ENCODE measurements at regions not wholly inside any gene's neighbourhood (a gene's known extent, or its start where the extent isn't known, plus 50 kb on each side); places are given as distances from the start of the nearest gene placed in this dataset.

GRCh38 chr1:229107304-229107815 is 163.6 kb upstream of the RAB4A start:
- Histone ChIP-seq H3K27ac (ENCODE audit: insufficient read depth in 1 of 2, low read depth in 1 of 2, low read length in 2 of 2, poor library complexity in 1 of 2, severe bottlenecking in 2 of 2) (no peak overlapping the region), H3K9me3 (ENCODE audit: control extremely low read depth in 1 of 5, control insufficient read depth in 4 of 5, insufficient read depth in 2 of 5, low read depth in 1 of 5, low read length in 4 of 5) (no peaks in the 10 kb centered on the region), H3K4me1 (ENCODE audit: control extremely low read depth in 1 of 4, control insufficient read depth in 4 of 4, insufficient read depth in 4 of 4, low read length in 3 of 4) (peaks cover 0 to 10% (median 0%) of the 10 kb centered on the region in 4 experiments), H3K36me3 (ENCODE audit: control insufficient read depth in 4 of 4, insufficient read depth in 4 of 4, low read length in 3 of 4) (no peaks in the 10 kb centered on the region), H3K27me3 (replicated peaks in 2 of 5; ENCODE audit: control insufficient read depth in 4 of 5, insufficient read depth in 5 of 5, low read length in 4 of 5) (peaks cover 0 to 2% (median 0%) of the 10 kb centered on the region in 5 experiments), H3K4me3 (ENCODE audit: control insufficient read depth in 1 of 7, extremely low read depth in 1 of 7, insufficient read depth in 4 of 7, low read depth in 2 of 7, low read length in 6 of 7) (no peak overlapping the region)
- 93% methylated on average over 3 of the region's 6 CpGs for WGBS (ENCODE audit: insufficient coverage)
- no peak for DNase-seq
- ChIA-PET CTCF (interaction anchor here (0.6 kb wide), 1 partner anchor 16 kb away, joined by 3 read pairs; no protein-coding TSS in a partner anchor), POLR2A (no interaction called here)

GRCh38 chr1:229107972-229108371 is 162.9 kb upstream of the RAB4A start:
- Histone ChIP-seq H3K36me3 (ENCODE audit: control insufficient read depth in 4 of 4, insufficient read depth in 4 of 4, low read length in 3 of 4) (no peaks in the 10 kb centered on the region), H3K27ac (ENCODE audit: insufficient read depth in 1 of 2, low read depth in 1 of 2, low read length in 2 of 2, poor library complexity in 1 of 2, severe bottlenecking in 2 of 2) (no peak overlapping the region), H3K4me3 (ENCODE audit: control insufficient read depth in 1 of 7, extremely low read depth in 1 of 7, insufficient read depth in 4 of 7, low read depth in 2 of 7, low read length in 6 of 7) (no peak overlapping the region), H3K9me3 (ENCODE audit: control extremely low read depth in 1 of 5, control insufficient read depth in 4 of 5, insufficient read depth in 2 of 5, low read depth in 1 of 5, low read length in 4 of 5) (no peaks in the 10 kb centered on the region), H3K4me1 (ENCODE audit: control extremely low read depth in 1 of 4, control insufficient read depth in 4 of 4, insufficient read depth in 4 of 4, low read length in 3 of 4) (peaks cover 0 to 10% (median 0%) of the 10 kb centered on the region in 4 experiments), H3K27me3 (replicated peaks in 2 of 5; ENCODE audit: control insufficient read depth in 4 of 5, insufficient read depth in 5 of 5, low read length in 4 of 5) (peaks cover 0 to 2% (median 0%) of the 10 kb centered on the region in 5 experiments)
- ChIA-PET CTCF (interaction anchor here (1.2 kb wide), 1 partner anchor 9 kb away, joined by 4 read pairs; no protein-coding TSS in a partner anchor), POLR2A (no interaction called here)
- DNase-seq: no peak
- WGBS (ENCODE audit: insufficient coverage): 100% methylated on average over 1 of the region's 2 CpGs

DNA sequence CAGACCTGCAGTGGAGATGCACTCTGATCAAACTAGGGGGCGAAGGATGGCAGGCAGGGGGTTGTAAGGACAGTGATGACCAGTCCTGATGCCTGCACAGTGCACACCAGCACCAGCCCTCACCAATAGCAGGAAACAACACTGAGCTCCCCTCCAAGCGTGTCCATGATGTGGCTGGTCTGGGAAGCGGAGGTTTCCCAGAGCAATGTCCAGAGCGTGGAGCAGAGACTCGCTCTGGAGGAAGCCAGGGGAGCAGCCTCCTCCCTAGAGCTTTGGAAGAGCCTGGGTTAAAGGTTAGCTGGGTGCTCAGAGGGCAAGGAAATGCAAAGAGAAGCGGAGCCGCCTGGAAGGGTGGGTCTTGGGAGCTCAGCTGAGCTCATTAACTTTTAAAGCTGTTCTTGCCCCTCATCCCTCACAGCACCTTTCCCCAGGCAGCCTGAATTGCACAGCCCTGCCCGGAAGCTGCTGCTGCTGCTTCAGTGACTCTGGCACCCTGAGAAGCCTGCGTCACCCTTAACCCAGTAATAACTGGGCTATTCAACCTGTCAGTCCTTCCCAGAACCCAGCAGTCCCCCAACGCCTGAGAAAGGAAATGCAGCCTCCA is 162.2 kb upstream of the RAB4A start:
- CTCF ChIA-PET: interaction anchor here (1.2 kb wide), 1 partner anchor 9 kb away, joined by 4 read pairs; no protein-coding TSS in a partner anchor
- 95% methylated on average over 10 of the region's 10 CpGs for WGBS (ENCODE audit: insufficient coverage)
- H3K27ac ChIP-seq (ENCODE audit: insufficient read depth in 1 of 2, low read depth in 1 of 2, low read length in 2 of 2, poor library complexity in 1 of 2, severe bottlenecking in 2 of 2): no peak overlapping the region
- peaks cover 0 to 2% (median 0%) of the 10 kb centered on the region in 5 experiments for H3K27me3 ChIP-seq (replicated peaks in 2 of 5; ENCODE audit: control insufficient read depth in 4 of 5, insufficient read depth in 5 of 5, low read length in 4 of 5)
- H3K36me3 ChIP-seq (ENCODE audit: control insufficient read depth in 4 of 4, insufficient read depth in 4 of 4, low read length in 3 of 4): no peaks in the 10 kb centered on the region
- no peak overlapping the region for H3K4me3 ChIP-seq (ENCODE audit: control insufficient read depth in 1 of 7, extremely low read depth in 1 of 7, insufficient read depth in 4 of 7, low read depth in 2 of 7, low read length in 6 of 7)
- no peaks in the 10 kb centered on the region for H3K9me3 ChIP-seq (ENCODE audit: control extremely low read depth in 1 of 5, control insufficient read depth in 4 of 5, insufficient read depth in 2 of 5, low read depth in 1 of 5, low read length in 4 of 5)
- POLR2A ChIA-PET: no interaction called here
- peaks cover 0 to 10% (median 0%) of the 10 kb centered on the region in 4 experiments for H3K4me1 ChIP-seq (ENCODE audit: control extremely low read depth in 1 of 4, control insufficient read depth in 4 of 4, insufficient read depth in 4 of 4, low read length in 3 of 4)
- DNase-seq: no peak

DNA sequence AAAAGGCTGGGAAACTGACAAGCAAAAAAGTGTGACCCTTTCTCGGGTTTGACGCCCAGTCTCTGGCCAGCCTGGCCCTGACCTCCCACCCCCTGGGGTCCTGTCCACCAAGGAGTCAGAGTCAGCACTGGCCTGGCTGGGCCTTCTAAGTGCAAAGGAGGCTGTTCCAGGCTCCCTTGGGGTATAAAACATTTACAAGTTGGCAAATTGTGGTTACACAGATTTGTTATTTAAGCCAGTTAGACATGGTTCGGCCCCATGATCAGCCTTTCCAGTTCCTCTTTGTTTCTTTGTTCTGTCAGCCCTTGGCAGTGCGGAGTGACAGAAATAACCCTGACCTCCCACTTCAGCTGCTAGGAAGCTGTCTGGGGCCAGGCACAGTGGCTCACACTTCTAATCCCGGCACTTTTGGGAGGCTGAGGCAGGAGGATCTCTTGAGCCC is 161.6 kb upstream of the RAB4A start:
- H3K4me1 ChIP-seq (ENCODE audit: control extremely low read depth in 1 of 4, control insufficient read depth in 4 of 4, insufficient read depth in 4 of 4, low read length in 3 of 4): peaks cover 0 to 10% (median 2%) of the 10 kb centered on the region in 4 experiments
- no peak overlapping the region for H3K27ac ChIP-seq (ENCODE audit: insufficient read depth in 1 of 2, low read depth in 1 of 2, low read length in 2 of 2, poor library complexity in 1 of 2, severe bottlenecking in 2 of 2)
- peaks cover 0 to 2% (median 0%) of the 10 kb centered on the region in 5 experiments for H3K27me3 ChIP-seq (replicated peaks in 2 of 5; ENCODE audit: control insufficient read depth in 4 of 5, insufficient read depth in 5 of 5, low read length in 4 of 5)
- H3K36me3 ChIP-seq (ENCODE audit: control insufficient read depth in 4 of 4, insufficient read depth in 4 of 4, low read length in 3 of 4): no peaks in the 10 kb centered on the region
- H3K4me3 ChIP-seq (ENCODE audit: control insufficient read depth in 1 of 7, extremely low read depth in 1 of 7, insufficient read depth in 4 of 7, low read depth in 2 of 7, low read length in 6 of 7): no peak overlapping the region
- POLR2A ChIA-PET: no interaction called here
- no peaks in the 10 kb centered on the region for H3K9me3 ChIP-seq (ENCODE audit: control extremely low read depth in 1 of 5, control insufficient read depth in 4 of 5, insufficient read depth in 2 of 5, low read depth in 1 of 5, low read length in 4 of 5)
- peak in 2 of 3 donors; percentile 19 to 41 for DNase-seq
- 76% methylated on average over 5 of the region's 5 CpGs for WGBS (ENCODE audit: insufficient coverage)
- CTCF ChIA-PET: interaction anchor here (0.8 to 1.2 kb wide), 2 partner anchors 8 kb away, joined by 4 read pairs; no protein-coding TSS in a partner anchor

DNA sequence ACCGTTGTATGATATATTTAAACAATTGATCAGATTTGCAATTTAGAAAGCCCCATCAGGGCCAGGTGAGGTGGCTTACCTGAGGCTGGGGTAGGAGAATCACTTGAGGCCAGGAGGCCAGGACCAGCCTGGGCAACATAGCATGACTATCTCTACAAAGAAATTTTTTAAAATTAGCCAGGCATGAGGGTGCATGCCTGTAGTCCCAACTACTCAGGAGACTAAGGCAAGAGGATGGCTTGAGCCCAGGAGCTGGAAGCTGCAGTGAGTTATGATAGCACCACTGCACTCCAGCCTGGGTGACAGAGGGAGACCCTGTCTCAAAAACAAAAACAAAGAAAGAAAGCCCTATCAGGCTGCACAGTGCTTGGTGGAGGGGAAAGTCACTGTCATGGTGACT is 159.9 kb upstream of the RAB4A start:
- Histone ChIP-seq H3K27me3 (replicated peaks in 2 of 5; ENCODE audit: control insufficient read depth in 4 of 5, insufficient read depth in 5 of 5, low read length in 4 of 5) (no peaks in the 10 kb centered on the region), H3K36me3 (ENCODE audit: control insufficient read depth in 4 of 4, insufficient read depth in 4 of 4, low read length in 3 of 4) (no peaks in the 10 kb centered on the region), H3K4me3 (ENCODE audit: control insufficient read depth in 1 of 7, extremely low read depth in 1 of 7, insufficient read depth in 4 of 7, low read depth in 2 of 7, low read length in 6 of 7) (no peak overlapping the region), H3K27ac (ENCODE audit: insufficient read depth in 1 of 2, low read depth in 1 of 2, low read length in 2 of 2, poor library complexity in 1 of 2, severe bottlenecking in 2 of 2) (no peak overlapping the region), H3K9me3 (ENCODE audit: control extremely low read depth in 1 of 5, control insufficient read depth in 4 of 5, insufficient read depth in 2 of 5, low read depth in 1 of 5, low read length in 4 of 5) (no peaks in the 10 kb centered on the region), H3K4me1 (ENCODE audit: control extremely low read depth in 1 of 4, control insufficient read depth in 4 of 4, insufficient read depth in 4 of 4, low read length in 3 of 4) (peaks cover 0 to 10% (median 3%) of the 10 kb centered on the region in 4 experiments)
- POLR2A ChIA-PET: no interaction called here
- DNase-seq: no peak
- no CpG with 5 or more reads among the region's 1 CpG for WGBS (ENCODE audit: insufficient coverage)
- CTCF ChIA-PET: no interaction called here

- Histone ChIP-seq H3K9me3 (ENCODE audit: control extremely low read depth in 1 of 5, control insufficient read depth in 4 of 5, insufficient read depth in 2 of 5, low read depth in 1 of 5, low read length in 4 of 5) (no peaks in the 10 kb centered on the region), H3K4me1 (ENCODE audit: control extremely low read depth in 1 of 4, control insufficient read depth in 4 of 4, insufficient read depth in 4 of 4, low read length in 3 of 4) (peaks cover 0 to 10% (median 3%) of the 10 kb centered on the region in 4 experiments), H3K27ac (ENCODE audit: insufficient read depth in 1 of 2, low read depth in 1 of 2, low read length in 2 of 2, poor library complexity in 1 of 2, severe bottlenecking in 2 of 2) (no peak overlapping the region), H3K27me3 (replicated peaks in 2 of 5; ENCODE audit: control insufficient read depth in 4 of 5, insufficient read depth in 5 of 5, low read length in 4 of 5) (no peaks in the 10 kb centered on the region), H3K36me3 (ENCODE audit: control insufficient read depth in 4 of 4, insufficient read depth in 4 of 4, low read length in 3 of 4) (no peaks in the 10 kb centered on the region), H3K4me3 (ENCODE audit: control insufficient read depth in 1 of 7, extremely low read depth in 1 of 7, insufficient read depth in 4 of 7, low read depth in 2 of 7, low read length in 6 of 7) (no peak overlapping the region)
- ChIA-PET CTCF (no interaction called here), POLR2A (no interaction called here)
- WGBS (ENCODE audit: insufficient coverage): 94% methylated on average over 3 of the region's 6 CpGs
- DNase-seq: no peak
These were observed 159.1 kb upstream of the RAB4A start for GRCh38 chr1:229111703-229112319.
